ENCODE measurements at regions not wholly inside any gene's neighbourhood (a gene's known extent, or its start where the extent isn't known, plus 50 kb on each side); places are given as distances from the start of the nearest gene placed in this dataset.

GRCh38 chr3:191695131-191695814 is 234.3 kb downstream of the PYDC2 start:
- H3K27ac ChIP-seq (ENCODE audit: low read depth in 1 of 3, low read length in 2 of 3), result no peak overlapping the region
- H3K9me3 ChIP-seq (ENCODE audit: control insufficient read depth in 2 of 2, insufficient read depth in 1 of 2, low read depth in 1 of 2, low read length in 1 of 2), result no peaks in the 10 kb centered on the region
- H3K4me3 ChIP-seq (ENCODE audit: low read depth in 1 of 3, low read length in 3 of 3), result no peak overlapping the region
- no peak for FAIRE-seq
- no peaks in the 10 kb centered on the region for H3K36me3 ChIP-seq (ENCODE audit: control insufficient read depth in 3 of 3, insufficient read depth in 2 of 3, low read depth in 1 of 3, low read length in 3 of 3)
- no peaks in the 10 kb centered on the region for H3K27me3 ChIP-seq (ENCODE audit: control insufficient read depth in 3 of 3, insufficient read depth in 3 of 3, low read length in 3 of 3)
- H3K4me1 ChIP-seq (ENCODE audit: control insufficient read depth in 3 of 3, insufficient read depth in 2 of 3, low read depth in 1 of 3, low read length in 2 of 3), result no peaks in the 10 kb centered on the region
- 43 to 55% (median 48%) methylated on average over 7 of the region's 7 CpGs for WGBS, 3 donors
- no peak for DNase-seq

- Histone ChIP-seq H3K4me3 (ENCODE audit: low read depth in 1 of 3, low read length in 3 of 3) (no peak overlapping the region), H3K27ac (ENCODE audit: low read depth in 1 of 3, low read length in 2 of 3) (no peak overlapping the region), H3K4me1 (ENCODE audit: control insufficient read depth in 3 of 3, insufficient read depth in 2 of 3, low read depth in 1 of 3, low read length in 2 of 3) (no peaks in the 10 kb centered on the region), H3K36me3 (ENCODE audit: control insufficient read depth in 3 of 3, insufficient read depth in 2 of 3, low read depth in 1 of 3, low read length in 3 of 3) (no peaks in the 10 kb centered on the region), H3K9me3 (ENCODE audit: control insufficient read depth in 2 of 2, insufficient read depth in 1 of 2, low read depth in 1 of 2, low read length in 1 of 2) (no peaks in the 10 kb centered on the region), H3K27me3 (ENCODE audit: control insufficient read depth in 3 of 3, insufficient read depth in 3 of 3, low read length in 3 of 3) (no peaks in the 10 kb centered on the region)
- DNase-seq, result no peak
- no peak for FAIRE-seq
Measured at GRCh38 chr3:191695815-191696153, 234.8 kb downstream of the PYDC2 start.

- H3K4me1 ChIP-seq (ENCODE audit: control insufficient read depth in 3 of 3, insufficient read depth in 2 of 3, low read depth in 1 of 3, low read length in 2 of 3), result no peaks in the 10 kb centered on the region
Measured at GRCh38 chr3:191696348-191696747, 235.4 kb downstream of the PYDC2 start.

GRCh38 chr3:191699546-191699945 is 238.6 kb downstream of the PYDC2 start:
- H3K27me3 ChIP-seq (ENCODE audit: control insufficient read depth in 3 of 3, insufficient read depth in 3 of 3, low read length in 3 of 3), result no peaks in the 10 kb centered on the region
- H3K27ac ChIP-seq (ENCODE audit: low read depth in 1 of 3, low read length in 2 of 3), result no peak overlapping the region
- DNase-seq, result no peak
- no peaks in the 10 kb centered on the region for H3K4me1 ChIP-seq (ENCODE audit: control insufficient read depth in 3 of 3, insufficient read depth in 2 of 3, low read depth in 1 of 3, low read length in 2 of 3)
- no peak overlapping the region for H3K4me3 ChIP-seq (ENCODE audit: low read depth in 1 of 3, low read length in 3 of 3)
- no peak for FAIRE-seq
- no peaks in the 10 kb centered on the region for H3K36me3 ChIP-seq (ENCODE audit: control insufficient read depth in 3 of 3, insufficient read depth in 2 of 3, low read depth in 1 of 3, low read length in 3 of 3)
- peaks cover 2 to 12% of the 10 kb centered on the region in 2 donors for H3K9me3 ChIP-seq (ENCODE audit: control insufficient read depth in 2 of 2, insufficient read depth in 1 of 2, low read depth in 1 of 2, low read length in 1 of 2)
- WGBS, 3 donors, result 61 to 74% (median 71%) methylated on average over 1 of the region's 1 CpG

More at GRCh38 chr3:191696348-191696747, 235.4 kb downstream of the PYDC2 start:
- H3K9me3 ChIP-seq (ENCODE audit: control insufficient read depth in 2 of 2, insufficient read depth in 1 of 2, low read depth in 1 of 2, low read length in 1 of 2), result no peaks in the 10 kb centered on the region
- H3K27ac ChIP-seq (ENCODE audit: low read depth in 1 of 3, low read length in 2 of 3), result no peak overlapping the region
- H3K27me3 ChIP-seq (ENCODE audit: control insufficient read depth in 3 of 3, insufficient read depth in 3 of 3, low read length in 3 of 3), result no peaks in the 10 kb centered on the region
- FAIRE-seq (no peak), DNase-seq (no peak)
- no peaks in the 10 kb centered on the region for H3K36me3 ChIP-seq (ENCODE audit: control insufficient read depth in 3 of 3, insufficient read depth in 2 of 3, low read depth in 1 of 3, low read length in 3 of 3)
- no peak overlapping the region for H3K4me3 ChIP-seq (ENCODE audit: low read depth in 1 of 3, low read length in 3 of 3)

- no peaks in the 10 kb centered on the region for H3K27me3 ChIP-seq (ENCODE audit: control insufficient read depth in 3 of 3, insufficient read depth in 3 of 3, low read length in 3 of 3)
- H3K36me3 ChIP-seq (ENCODE audit: control insufficient read depth in 3 of 3, insufficient read depth in 2 of 3, low read depth in 1 of 3, low read length in 3 of 3), result no peaks in the 10 kb centered on the region
- H3K4me1 ChIP-seq (ENCODE audit: control insufficient read depth in 3 of 3, insufficient read depth in 2 of 3, low read depth in 1 of 3, low read length in 2 of 3), result no peaks in the 10 kb centered on the region
- WGBS, 3 donors, result 60 to 73% (median 62%) methylated on average over 2 of the region's 2 CpGs
- H3K9me3 ChIP-seq (ENCODE audit: control insufficient read depth in 2 of 2, insufficient read depth in 1 of 2, low read depth in 1 of 2, low read length in 1 of 2), result peaks cover 2 to 12% of the 10 kb centered on the region in 2 donors
- DNase-seq, result no peak
- H3K4me3 ChIP-seq (ENCODE audit: low read depth in 1 of 3, low read length in 3 of 3), result no peak overlapping the region
- H3K27ac ChIP-seq (ENCODE audit: low read depth in 1 of 3, low read length in 2 of 3), result no peak overlapping the region
- no peak for FAIRE-seq
Measured at GRCh38 chr3:191702121-191702520, 241.2 kb downstream of the PYDC2 start.

GRCh38 chr3:191707817-191708216 is 246.9 kb downstream of the PYDC2 start:
- Histone ChIP-seq H3K36me3 (ENCODE audit: control insufficient read depth in 3 of 3, insufficient read depth in 2 of 3, low read depth in 1 of 3, low read length in 3 of 3) (no peaks in the 10 kb centered on the region), H3K27ac (ENCODE audit: low read depth in 1 of 3, low read length in 2 of 3) (no peak overlapping the region), H3K4me3 (ENCODE audit: low read depth in 1 of 3, low read length in 3 of 3) (no peak overlapping the region), H3K27me3 (ENCODE audit: control insufficient read depth in 3 of 3, insufficient read depth in 3 of 3, low read length in 3 of 3) (no peaks in the 10 kb centered on the region), H3K4me1 (ENCODE audit: control insufficient read depth in 3 of 3, insufficient read depth in 2 of 3, low read depth in 1 of 3, low read length in 2 of 3) (no peaks in the 10 kb centered on the region), H3K9me3 (ENCODE audit: control insufficient read depth in 2 of 2, insufficient read depth in 1 of 2, low read depth in 1 of 2, low read length in 1 of 2) (peaks cover 2 to 7% of the 10 kb centered on the region in 2 donors)
- DNase-seq (no peak), FAIRE-seq (no peak)
- 70 to 77% (median 72%) methylated on average over 6 of the region's 6 CpGs for WGBS, 3 donors

GRCh38 chr3:191715585-191715984 is 254.6 kb downstream of the PYDC2 start:
- no peaks in the 10 kb centered on the region for H3K9me3 ChIP-seq (ENCODE audit: control insufficient read depth in 2 of 2, insufficient read depth in 1 of 2, low read depth in 1 of 2, low read length in 1 of 2)
- H3K36me3 ChIP-seq (ENCODE audit: control insufficient read depth in 3 of 3, insufficient read depth in 2 of 3, low read depth in 1 of 3, low read length in 3 of 3), result no peaks in the 10 kb centered on the region
- no peaks in the 10 kb centered on the region for H3K4me1 ChIP-seq (ENCODE audit: control insufficient read depth in 3 of 3, insufficient read depth in 2 of 3, low read depth in 1 of 3, low read length in 2 of 3)
- 32 to 58% (median 43%) methylated on average over 1 of the region's 1 CpG for WGBS, 3 donors
- H3K27ac ChIP-seq (ENCODE audit: low read depth in 1 of 3, low read length in 2 of 3), result no peak overlapping the region
- H3K4me3 ChIP-seq (ENCODE audit: low read depth in 1 of 3, low read length in 3 of 3), result no peak overlapping the region
- FAIRE-seq (no peak), DNase-seq (no peak)
- no peaks in the 10 kb centered on the region for H3K27me3 ChIP-seq (ENCODE audit: control insufficient read depth in 3 of 3, insufficient read depth in 3 of 3, low read length in 3 of 3)

GRCh38 chr3:191721390-191721861 is 260.5 kb downstream of the PYDC2 start:
- Histone ChIP-seq H3K4me1 (ENCODE audit: control insufficient read depth in 3 of 3, insufficient read depth in 2 of 3, low read depth in 1 of 3, low read length in 2 of 3) (no peaks in the 10 kb centered on the region), H3K4me3 (ENCODE audit: low read depth in 1 of 3, low read length in 3 of 3) (no peak overlapping the region), H3K36me3 (ENCODE audit: control insufficient read depth in 3 of 3, insufficient read depth in 2 of 3, low read depth in 1 of 3, low read length in 3 of 3) (no peaks in the 10 kb centered on the region), H3K27ac (ENCODE audit: low read depth in 1 of 3, low read length in 2 of 3) (no peak overlapping the region), H3K27me3 (ENCODE audit: control insufficient read depth in 3 of 3, insufficient read depth in 3 of 3, low read length in 3 of 3) (no peaks in the 10 kb centered on the region), H3K9me3 (ENCODE audit: control insufficient read depth in 2 of 2, insufficient read depth in 1 of 2, low read depth in 1 of 2, low read length in 1 of 2) (no peaks in the 10 kb centered on the region)
- DNase-seq (no peak), FAIRE-seq (no peak)
- WGBS, 3 donors, result 32 to 36% (median 34%) methylated on average over 4 of the region's 4 CpGs

GRCh38 chr3:191721990-191722389 is 261.0 kb downstream of the PYDC2 start:
- no peak for FAIRE-seq
- H3K4me3 ChIP-seq (ENCODE audit: low read depth in 1 of 3, low read length in 3 of 3), result no peak overlapping the region
- no peaks in the 10 kb centered on the region for H3K9me3 ChIP-seq (ENCODE audit: control insufficient read depth in 2 of 2, insufficient read depth in 1 of 2, low read depth in 1 of 2, low read length in 1 of 2)
- 3 to 23% (median 9%) methylated on average over 1 of the region's 1 CpG for WGBS, 3 donors
- no peak overlapping the region for H3K27ac ChIP-seq (ENCODE audit: low read depth in 1 of 3, low read length in 2 of 3)
- H3K36me3 ChIP-seq (ENCODE audit: control insufficient read depth in 3 of 3, insufficient read depth in 2 of 3, low read depth in 1 of 3, low read length in 3 of 3), result no peaks in the 10 kb centered on the region
- DNase-seq, result no peak
- no peaks in the 10 kb centered on the region for H3K4me1 ChIP-seq (ENCODE audit: control insufficient read depth in 3 of 3, insufficient read depth in 2 of 3, low read depth in 1 of 3, low read length in 2 of 3)
- H3K27me3 ChIP-seq (ENCODE audit: control insufficient read depth in 3 of 3, insufficient read depth in 3 of 3, low read length in 3 of 3), result no peaks in the 10 kb centered on the region

All from small intestine (tissue), 7 donors.